ENCODE measurements at regions not wholly inside any gene's neighbourhood (a gene's known extent, or its start where the extent isn't known, plus 50 kb on each side); places are given as distances from the start of the nearest gene placed in this dataset.

- H3K4me1 ChIP-seq (ENCODE audit: control insufficient read depth, insufficient read depth, low read length), result no peaks in the 10 kb centered on the region
- no peaks in the 10 kb centered on the region for H3K27me3 ChIP-seq (ENCODE audit: control insufficient read depth, insufficient read depth, low read length)
- no peak overlapping the region for H3K9ac ChIP-seq (ENCODE audit: low read depth, low read length)
- no peaks in the 10 kb centered on the region for H3K36me3 ChIP-seq (ENCODE audit: control insufficient read depth, insufficient read depth, low read length)
- H3K9me3 ChIP-seq (ENCODE audit: control insufficient read depth, insufficient read depth, low read length), result no peaks in the 10 kb centered on the region
- H3K4me3 ChIP-seq (ENCODE audit: low read depth, low read length), result no peak overlapping the region
These were observed 219.7 kb upstream of the COL8A1 start for GRCh38 chr3:99418709-99419108.

- Histone ChIP-seq H3K36me3 (ENCODE audit: control insufficient read depth, insufficient read depth, low read length) (no peaks in the 10 kb centered on the region), H3K4me1 (ENCODE audit: control insufficient read depth, insufficient read depth, low read length) (no peaks in the 10 kb centered on the region), H3K4me3 (ENCODE audit: low read depth, low read length) (no peak overlapping the region), H3K9me3 (ENCODE audit: control insufficient read depth, insufficient read depth, low read length) (no peaks in the 10 kb centered on the region), H3K9ac (ENCODE audit: low read depth, low read length) (no peak overlapping the region), H3K27me3 (ENCODE audit: control insufficient read depth, insufficient read depth, low read length) (no peaks in the 10 kb centered on the region)
These were observed 220.2 kb upstream of the COL8A1 start for GRCh38 chr3:99418209-99418635.

GRCh38 chr3:99413504-99413903 lies 224.9 kb upstream of the COL8A1 start:
- Histone ChIP-seq H3K27me3 (ENCODE audit: control insufficient read depth, insufficient read depth, low read length) (no peaks in the 10 kb centered on the region), H3K9ac (ENCODE audit: low read depth, low read length) (no peak overlapping the region), H3K36me3 (ENCODE audit: control insufficient read depth, insufficient read depth, low read length) (no peaks in the 10 kb centered on the region), H3K4me1 (ENCODE audit: control insufficient read depth, insufficient read depth, low read length) (no peaks in the 10 kb centered on the region), H3K9me3 (ENCODE audit: control insufficient read depth, insufficient read depth, low read length) (no peaks in the 10 kb centered on the region), H3K4me3 (ENCODE audit: low read depth, low read length) (no peak overlapping the region)

GRCh38 chr3:99410789-99411311 lies 227.5 kb upstream of the COL8A1 start:
- H3K27me3 ChIP-seq (ENCODE audit: control insufficient read depth, insufficient read depth, low read length), result no peaks in the 10 kb centered on the region
- no peaks in the 10 kb centered on the region for H3K36me3 ChIP-seq (ENCODE audit: control insufficient read depth, insufficient read depth, low read length)
- no peak overlapping the region for H3K4me3 ChIP-seq (ENCODE audit: low read depth, low read length)
- no peaks in the 10 kb centered on the region for H3K4me1 ChIP-seq (ENCODE audit: control insufficient read depth, insufficient read depth, low read length)
- no peak overlapping the region for H3K9ac ChIP-seq (ENCODE audit: low read depth, low read length)
- no peaks in the 10 kb centered on the region for H3K9me3 ChIP-seq (ENCODE audit: control insufficient read depth, insufficient read depth, low read length)

- H3K9me3 ChIP-seq (ENCODE audit: control insufficient read depth, insufficient read depth, low read length), result no peaks in the 10 kb centered on the region
- H3K36me3 ChIP-seq (ENCODE audit: control insufficient read depth, insufficient read depth, low read length), result no peaks in the 10 kb centered on the region
- no peaks in the 10 kb centered on the region for H3K27me3 ChIP-seq (ENCODE audit: control insufficient read depth, insufficient read depth, low read length)
- H3K4me3 ChIP-seq (ENCODE audit: low read depth, low read length), result no peak overlapping the region
- no peak overlapping the region for H3K9ac ChIP-seq (ENCODE audit: low read depth, low read length)
- H3K4me1 ChIP-seq (ENCODE audit: control insufficient read depth, insufficient read depth, low read length), result no peaks in the 10 kb centered on the region
These were observed 228.4 kb upstream of the COL8A1 start for GRCh38 chr3:99409961-99410360.

GRCh38 chr3:99407257-99407656 lies 231.1 kb upstream of the COL8A1 start:
- H3K9ac ChIP-seq (ENCODE audit: low read depth, low read length), result no peak overlapping the region
- H3K36me3 ChIP-seq (ENCODE audit: control insufficient read depth, insufficient read depth, low read length), result no peaks in the 10 kb centered on the region
- H3K27me3 ChIP-seq (ENCODE audit: control insufficient read depth, insufficient read depth, low read length), result no peaks in the 10 kb centered on the region
- H3K9me3 ChIP-seq (ENCODE audit: control insufficient read depth, insufficient read depth, low read length), result no peaks in the 10 kb centered on the region
- H3K4me1 ChIP-seq (ENCODE audit: control insufficient read depth, insufficient read depth, low read length), result no peaks in the 10 kb centered on the region
- no peak overlapping the region for H3K4me3 ChIP-seq (ENCODE audit: low read depth, low read length)

GRCh38 chr3:99402755-99403154 lies 235.6 kb upstream of the COL8A1 start:
- no peaks in the 10 kb centered on the region for H3K4me1 ChIP-seq (ENCODE audit: control insufficient read depth, insufficient read depth, low read length)
- H3K9me3 ChIP-seq (ENCODE audit: control insufficient read depth, insufficient read depth, low read length), result peaks cover 11% of the 10 kb centered on the region
- H3K27me3 ChIP-seq (ENCODE audit: control insufficient read depth, insufficient read depth, low read length), result no peaks in the 10 kb centered on the region
- no peaks in the 10 kb centered on the region for H3K36me3 ChIP-seq (ENCODE audit: control insufficient read depth, insufficient read depth, low read length)
- no peak overlapping the region for H3K9ac ChIP-seq (ENCODE audit: low read depth, low read length)
- no peak overlapping the region for H3K4me3 ChIP-seq (ENCODE audit: low read depth, low read length)

GRCh38 chr3:99400352-99400751 lies 238.0 kb upstream of the COL8A1 start:
- Histone ChIP-seq H3K36me3 (ENCODE audit: control insufficient read depth, insufficient read depth, low read length) (no peaks in the 10 kb centered on the region), H3K4me3 (ENCODE audit: low read depth, low read length) (no peak overlapping the region), H3K4me1 (ENCODE audit: control insufficient read depth, insufficient read depth, low read length) (no peaks in the 10 kb centered on the region), H3K9me3 (ENCODE audit: control insufficient read depth, insufficient read depth, low read length) (peaks cover 11% of the 10 kb centered on the region), H3K9ac (ENCODE audit: low read depth, low read length) (no peak overlapping the region), H3K27me3 (ENCODE audit: control insufficient read depth, insufficient read depth, low read length) (no peaks in the 10 kb centered on the region)

- Histone ChIP-seq H3K9ac (ENCODE audit: low read depth, low read length) (no peak overlapping the region), H3K4me3 (ENCODE audit: low read depth, low read length) (no peak overlapping the region), H3K9me3 (ENCODE audit: control insufficient read depth, insufficient read depth, low read length) (peaks cover 11% of the 10 kb centered on the region), H3K4me1 (ENCODE audit: control insufficient read depth, insufficient read depth, low read length) (no peaks in the 10 kb centered on the region), H3K36me3 (ENCODE audit: control insufficient read depth, insufficient read depth, low read length) (no peaks in the 10 kb centered on the region), H3K27me3 (ENCODE audit: control insufficient read depth, insufficient read depth, low read length) (no peaks in the 10 kb centered on the region)
These were observed 241.6 kb upstream of the COL8A1 start for GRCh38 chr3:99396651-99397275.

GRCh38 chr3:99394831-99395778 lies 243.3 kb upstream of the COL8A1 start:
- Histone ChIP-seq H3K9ac (ENCODE audit: low read depth, low read length) (no peak overlapping the region), H3K36me3 (ENCODE audit: control insufficient read depth, insufficient read depth, low read length) (no peaks in the 10 kb centered on the region), H3K4me3 (ENCODE audit: low read depth, low read length) (no peak overlapping the region)

GRCh38 chr3:99393961-99394360 lies 244.4 kb upstream of the COL8A1 start:
- H3K4me1 ChIP-seq (ENCODE audit: control insufficient read depth, insufficient read depth, low read length), result no peaks in the 10 kb centered on the region
- no peaks in the 10 kb centered on the region for H3K36me3 ChIP-seq (ENCODE audit: control insufficient read depth, insufficient read depth, low read length)

More at GRCh38 chr3:99394831-99395778, 243.3 kb upstream of the COL8A1 start:
- H3K4me1 ChIP-seq (ENCODE audit: control insufficient read depth, insufficient read depth, low read length), result no peaks in the 10 kb centered on the region
- peaks cover 11% of the 10 kb centered on the region for H3K9me3 ChIP-seq (ENCODE audit: control insufficient read depth, insufficient read depth, low read length)
- H3K27me3 ChIP-seq (ENCODE audit: control insufficient read depth, insufficient read depth, low read length), result no peaks in the 10 kb centered on the region

GRCh38 chr3:99388780-99389179 lies 249.6 kb upstream of the COL8A1 start:
- Histone ChIP-seq H3K4me3 (ENCODE audit: low read depth, low read length) (no peak overlapping the region), H3K27me3 (ENCODE audit: control insufficient read depth, insufficient read depth, low read length) (no peaks in the 10 kb centered on the region), H3K9ac (ENCODE audit: low read depth, low read length) (no peak overlapping the region), H3K36me3 (ENCODE audit: control insufficient read depth, insufficient read depth, low read length) (no peaks in the 10 kb centered on the region), H3K9me3 (ENCODE audit: control insufficient read depth, insufficient read depth, low read length) (no peaks in the 10 kb centered on the region), H3K4me1 (ENCODE audit: control insufficient read depth, insufficient read depth, low read length) (no peaks in the 10 kb centered on the region)

More at GRCh38 chr3:99393961-99394360, 244.4 kb upstream of the COL8A1 start:
- peaks cover 7% of the 10 kb centered on the region for H3K9me3 ChIP-seq (ENCODE audit: control insufficient read depth, insufficient read depth, low read length)
- no peaks in the 10 kb centered on the region for H3K27me3 ChIP-seq (ENCODE audit: control insufficient read depth, insufficient read depth, low read length)
- no peak overlapping the region for H3K9ac ChIP-seq (ENCODE audit: low read depth, low read length)
- no peak overlapping the region for H3K4me3 ChIP-seq (ENCODE audit: low read depth, low read length)

Data from iPS-15b (cell line).